Keratinocyte (primary cell): ENCODE measurements at regions not wholly inside any gene's neighbourhood (a gene's known extent, or its start where the extent isn't known, plus 50 kb on each side); places are given as distances from the start of the nearest gene placed in this dataset.

Experiments
- DNase-seq: peaks from one replicate; pipeline ENCODE4 v3.0.0-alpha.2; 2011; ENCODE audit warnings: low read depth, missing footprints, low spot score
- FAIRE-seq: peaks from 2 replicates; lab custom pipeline; 2011; peaks lifted over from hg19 to GRCh38; lab: Jason Lieb, UNC
- H2AFZ ChIP-seq: 2 replicates; pipeline ENCODE4 v1.6.0; 2012; ENCODE audit warnings: low read length, control low read depth, inconsistent platforms; ENCODE audit not compliant: control insufficient read depth
- H3K27ac ChIP-seq: 2 replicates; pipeline ENCODE4 v1.5.1; 2011; ENCODE audit warnings: low read length; ENCODE audit not compliant: control insufficient read depth, insufficient read depth
- H3K27me3 ChIP-seq: 3 replicates; pipeline ENCODE4 v1.6.0; 2011; ENCODE audit warnings: low read length; ENCODE audit not compliant: control insufficient read depth, insufficient read depth; ENCODE audit errors: extremely low read depth
- H3K36me3 ChIP-seq, 2 experiments: 2 replicates in 1 of 2; 3 replicates in 1 of 2; pipeline ENCODE4 v1.5.1; 2011; ENCODE audit warnings: low read length in 2 of 2, mild to moderate bottlenecking in 1 of 2; ENCODE audit not compliant: control insufficient read depth in 2 of 2, insufficient read depth in 2 of 2; ENCODE audit errors: extremely low read depth in 1 of 2
- H3K4me1 ChIP-seq: 3 replicates; pipeline ENCODE4 v1.5.1; 2011; ENCODE audit warnings: low read length; ENCODE audit not compliant: control insufficient read depth, insufficient read depth; ENCODE audit errors: extremely low read depth
- H3K4me2 ChIP-seq: 3 replicates; pipeline ENCODE4 v1.6.0; 2011; ENCODE audit warnings: low read depth, low read length; ENCODE audit not compliant: control insufficient read depth, insufficient read depth; ENCODE audit errors: extremely low read depth
- H3K4me3 ChIP-seq, 3 experiments: fragments of 200-600 bp in 1 of 3; sonication (generic) in 1 of 3; 2 replicates in 2 of 3; 3 replicates in 1 of 3; pipeline ENCODE4 v1.5.1; 2011 to 2016; ENCODE audit warnings: low read length in 3 of 3, mild to moderate bottlenecking in 3 of 3, control low read depth in 2 of 3, inconsistent platforms in 1 of 3, low read depth in 1 of 3, mixed read lengths in 1 of 3, mixed run types in 1 of 3, moderate library complexity in 1 of 3; ENCODE audit not compliant: control insufficient read depth in 2 of 3, insufficient read depth in 2 of 3; ENCODE audit errors: extremely low read depth in 1 of 3
- H3K79me2 ChIP-seq: 2 replicates; pipeline ENCODE4 v1.6.0; 2012; ENCODE audit warnings: low read length; ENCODE audit not compliant: control insufficient read depth, insufficient read depth
- H3K9ac ChIP-seq: 3 replicates; pipeline ENCODE4 v1.6.0; 2011; ENCODE audit warnings: low read length; ENCODE audit not compliant: control insufficient read depth, insufficient read depth; ENCODE audit errors: extremely low read depth
- H3K9me1 ChIP-seq: 3 replicates; pipeline ENCODE4 v1.6.0; 2011; ENCODE audit warnings: low read length; ENCODE audit not compliant: control insufficient read depth, insufficient read depth; ENCODE audit errors: extremely low read depth
- H3K9me3 ChIP-seq: 2 replicates; pipeline ENCODE4 v1.5.1; 2012; ENCODE audit warnings: low read depth, low read length; ENCODE audit not compliant: control insufficient read depth
- H4K20me1 ChIP-seq: 3 replicates; pipeline ENCODE4 v1.6.0; 2011; ENCODE audit warnings: low read length; ENCODE audit not compliant: control insufficient read depth, insufficient read depth; ENCODE audit errors: extremely low read depth
- CTCF ChIP-seq, 3 experiments: IDR thresholded peaks in 1 of 3; conservative IDR thresholded peaks in 1 of 3; optimal IDR thresholded peaks in 1 of 3; 2 replicates in 2 of 3; 3 replicates in 1 of 3; pipeline versions ENCODE3 to v1.5.1; 2011; ENCODE audit warnings: low read length in 3 of 3, mild to moderate bottlenecking in 3 of 3, moderate library complexity in 2 of 3, control low read depth in 1 of 3, inconsistent platforms in 1 of 3; ENCODE audit not compliant: insufficient read depth in 2 of 3; ENCODE audit errors: extremely low read depth in 1 of 3
- EZH2 ChIP-seq: IDR thresholded peaks from one replicate; pipeline ENCODE4 v1.6.1; 2012; ENCODE audit warnings: inconsistent platforms, mild to moderate bottlenecking, low read length, moderate library complexity
- dilution Hi-C: fragments of 300-500 bp; cut with MboI; formaldehyde crosslinking; loops from one replicate; pipeline ENCODE4 v1.7.0; 2020; ENCODE audit warnings: low sequenced_read_pairs; ENCODE audit not compliant: extremely low pct_ligation_motif_present

GRCh38 chr1:57675776-57676175 lies 251.9 kb upstream of the DAB1 start:
- no peak for TF ChIP-seq CTCF (optimal IDR thresholded peaks at IDR 0.05 in 1 of 3, IDR thresholded peaks at IDR 0.05 in 1 of 3, conservative IDR thresholded peaks at IDR 0.05 in 1 of 3; ENCODE audit: extremely low read depth in 1 of 3, insufficient read depth in 2 of 3, low read length in 3 of 3)
- TF ChIP-seq EZH2 = no peak
- H3K9me1 ChIP-seq = no peaks in the 10 kb centered on the region
- no peaks in the 10 kb centered on the region for H3K36me3 ChIP-seq
- no peak for FAIRE-seq
- dilution Hi-C loops = no loop called here
- no peaks in the 10 kb centered on the region for H3K4me1 ChIP-seq
- H3K9me3 ChIP-seq = no peaks in the 10 kb centered on the region
- H3K27ac ChIP-seq = no peak overlapping the region
- DNase-seq = no peak
- H3K4me3 ChIP-seq = no peak overlapping the region
- H3K4me2 ChIP-seq = no peak overlapping the region
- no peak overlapping the region for H2AFZ ChIP-seq
- H4K20me1 ChIP-seq = no peaks in the 10 kb centered on the region
- H3K9ac ChIP-seq = no peak overlapping the region
- no peaks in the 10 kb centered on the region for H3K79me2 ChIP-seq
- H3K27me3 ChIP-seq = no peaks in the 10 kb centered on the region

- no peaks in the 10 kb centered on the region for H3K9me3 ChIP-seq
- no peak for TF ChIP-seq CTCF (optimal IDR thresholded peaks at IDR 0.05 in 1 of 3, IDR thresholded peaks at IDR 0.05 in 1 of 3, conservative IDR thresholded peaks at IDR 0.05 in 1 of 3; ENCODE audit: extremely low read depth in 1 of 3, insufficient read depth in 2 of 3, low read length in 3 of 3)
- no peak for TF ChIP-seq EZH2
- no peaks in the 10 kb centered on the region for H3K36me3 ChIP-seq
- no peaks in the 10 kb centered on the region for H3K27me3 ChIP-seq
- no peak overlapping the region for H2AFZ ChIP-seq
- H3K79me2 ChIP-seq = no peaks in the 10 kb centered on the region
- no peak overlapping the region for H3K4me2 ChIP-seq
- H3K9me1 ChIP-seq = no peaks in the 10 kb centered on the region
- H4K20me1 ChIP-seq = no peaks in the 10 kb centered on the region
- H3K27ac ChIP-seq = no peak overlapping the region
- no peak overlapping the region for H3K4me3 ChIP-seq
- DNase-seq (no peak), FAIRE-seq (no peak)
- no peak overlapping the region for H3K9ac ChIP-seq
- dilution Hi-C loops = no loop called here
- no peaks in the 10 kb centered on the region for H3K4me1 ChIP-seq
These were observed 250.9 kb upstream of the DAB1 start for GRCh38 chr1:57674801-57675200.
